ENCODE measurements at regions not wholly inside any gene's neighbourhood (a gene's known extent, or its start where the extent isn't known, plus 50 kb on each side); places are given as distances from the start of the nearest gene placed in this dataset.

- no peaks in the 10 kb centered on the region for H3K36me3 ChIP-seq
- no peak overlapping the region for H3K4me3 ChIP-seq
- no peak overlapping the region for H3K27ac ChIP-seq
- DNase-seq (ENCODE audit: low spot score), result no peak
- no peaks in the 10 kb centered on the region for H3K27me3 ChIP-seq
- no peaks in the 10 kb centered on the region for H3K9me3 ChIP-seq
- no peaks in the 10 kb centered on the region for H3K4me1 ChIP-seq
- TF ChIP-seq, protein P1, sequence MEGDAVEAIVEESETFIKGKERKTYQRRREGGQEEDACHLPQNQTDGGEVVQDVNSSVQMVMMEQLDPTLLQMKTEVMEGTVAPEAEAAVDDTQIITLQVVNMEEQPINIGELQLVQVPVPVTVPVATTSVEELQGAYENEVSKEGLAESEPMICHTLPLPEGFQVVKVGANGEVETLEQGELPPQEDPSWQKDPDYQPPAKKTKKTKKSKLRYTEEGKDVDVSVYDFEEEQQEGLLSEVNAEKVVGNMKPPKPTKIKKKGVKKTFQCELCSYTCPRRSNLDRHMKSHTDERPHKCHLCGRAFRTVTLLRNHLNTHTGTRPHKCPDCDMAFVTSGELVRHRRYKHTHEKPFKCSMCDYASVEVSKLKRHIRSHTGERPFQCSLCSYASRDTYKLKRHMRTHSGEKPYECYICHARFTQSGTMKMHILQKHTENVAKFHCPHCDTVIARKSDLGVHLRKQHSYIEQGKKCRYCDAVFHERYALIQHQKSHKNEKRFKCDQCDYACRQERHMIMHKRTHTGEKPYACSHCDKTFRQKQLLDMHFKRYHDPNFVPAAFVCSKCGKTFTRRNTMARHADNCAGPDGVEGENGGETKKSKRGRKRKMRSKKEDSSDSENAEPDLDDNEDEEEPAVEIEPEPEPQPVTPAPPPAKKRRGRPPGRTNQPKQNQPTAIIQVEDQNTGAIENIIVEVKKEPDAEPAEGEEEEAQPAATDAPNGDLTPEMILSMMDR (IDR thresholded peaks at IDR 0.05), result peak; percentile 63 to 81
Observed at GRCh38 chr19:30649934-30650614, 277.9 kb downstream of the ZNF536 start.

- Histone ChIP-seq H3K9me3 (no peaks in the 10 kb centered on the region), H3K4me3 (no peak overlapping the region), H3K27me3 (no peaks in the 10 kb centered on the region), H3K4me1 (no peaks in the 10 kb centered on the region), H3K27ac (no peak overlapping the region), H3K36me3 (no peaks in the 10 kb centered on the region)
- TF ChIP-seq, protein P1 (IDR thresholded peaks at IDR 0.05), result no peak
- DNase-seq (ENCODE audit: low spot score), result no peak
Observed at GRCh38 chr19:30648866-30649862, 277.0 kb downstream of the ZNF536 start.

- H3K4me3 ChIP-seq, result no peak overlapping the region
- H3K4me1 ChIP-seq, result no peaks in the 10 kb centered on the region
- H3K27me3 ChIP-seq, result no peaks in the 10 kb centered on the region
- DNase-seq (ENCODE audit: low spot score), result no peak
- no peaks in the 10 kb centered on the region for H3K9me3 ChIP-seq
- TF ChIP-seq, protein P1 (IDR thresholded peaks at IDR 0.05), result no peak
- no peaks in the 10 kb centered on the region for H3K36me3 ChIP-seq
- no peak overlapping the region for H3K27ac ChIP-seq
Observed at GRCh38 chr19:30647891-30648720, 275.9 kb downstream of the ZNF536 start.

- Histone ChIP-seq H3K27me3 (no peaks in the 10 kb centered on the region), H3K27ac (no peak overlapping the region), H3K4me3 (no peak overlapping the region), H3K4me1 (no peaks in the 10 kb centered on the region), H3K36me3 (no peaks in the 10 kb centered on the region), H3K9me3 (no peaks in the 10 kb centered on the region)
- DNase-seq (ENCODE audit: low spot score), result no peak
- TF ChIP-seq, protein P1 (IDR thresholded peaks at IDR 0.05), result no peak
Observed at GRCh38 chr19:30646806-30647205, 274.6 kb downstream of the ZNF536 start.

DNA sequence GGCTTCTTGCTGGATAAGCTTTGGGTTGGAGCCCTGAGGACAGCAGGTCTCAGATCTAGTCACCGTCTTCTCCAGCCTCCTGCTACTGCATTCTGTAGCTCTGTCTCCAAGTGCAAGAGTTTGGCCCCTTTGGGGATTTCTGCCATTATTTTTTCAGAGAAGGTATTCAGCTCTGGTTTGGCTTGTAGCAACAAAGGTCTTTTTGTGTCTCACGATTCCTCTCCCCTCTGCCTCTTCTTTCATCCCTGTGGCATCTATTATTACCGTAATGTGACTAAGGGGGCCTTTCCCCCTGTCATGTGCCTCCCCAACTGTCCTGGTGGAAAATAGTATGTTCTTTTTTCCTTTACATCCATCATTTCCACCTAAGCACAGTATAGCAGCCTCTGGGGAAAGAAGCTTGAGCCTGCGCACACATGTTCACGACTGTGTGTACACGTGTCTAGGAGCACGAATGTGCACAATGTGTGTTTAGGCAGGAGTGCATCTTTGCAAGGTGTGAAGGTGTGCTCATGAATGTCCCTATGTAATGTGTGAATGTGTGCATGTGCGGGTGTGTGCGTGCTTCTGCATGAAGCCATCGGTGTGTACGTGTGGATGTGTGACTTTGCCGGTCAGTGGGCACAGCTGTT is 273.9 kb downstream of the ZNF536 start:
- H3K4me3 ChIP-seq, result no peak overlapping the region
- no peaks in the 10 kb centered on the region for H3K9me3 ChIP-seq
- no peak overlapping the region for H3K27ac ChIP-seq
- no peaks in the 10 kb centered on the region for H3K27me3 ChIP-seq
- H3K4me1 ChIP-seq, result no peaks in the 10 kb centered on the region
- no peaks in the 10 kb centered on the region for H3K36me3 ChIP-seq
- no peak for DNase-seq (ENCODE audit: low spot score)
- TF ChIP-seq, protein P1 (IDR thresholded peaks at IDR 0.05), result no peak

Data from right atrium auricular region (tissue), 2 donors.